H1 (cell line): ENCODE measurements at regions not wholly inside any gene's neighbourhood (a gene's known extent, or its start where the extent isn't known, plus 50 kb on each side); places are given as distances from the start of the nearest gene placed in this dataset.

ENCODE experiments used
- CTCF ChIA-PET: fragments of 300-600 bp; sonication (Branson Sonifier 250); formaldehyde crosslinking; loops from one replicate; lab custom pipeline; 2021; ENCODE audit not compliant: partially characterized antibody; lab: Charles Lee
- POLR2A ChIA-PET: fragments of 300-600 bp; sonication (Branson Sonifier 250); formaldehyde crosslinking; loops from one replicate; lab custom pipeline; 2021; ENCODE audit warnings: inconsistent platforms; ENCODE audit not compliant: partially characterized antibody; lab: Charles Lee
- DNase-seq, 2 experiments: peaks; one replicate each; pipeline versions ENCODE4 v3.0.0 to v3.0.0-alpha.2; 2010 to 2022; ENCODE audit warnings: low spot score in 2 of 2, low read depth in 1 of 2, mixed read lengths in 1 of 2
- FAIRE-seq: peaks from 2 replicates; lab custom pipeline; 2011; peaks lifted over from hg19 to GRCh38; lab: Jason Lieb, UNC
- H2AFZ ChIP-seq: 2 replicates; pipeline ENCODE4 v1.8.1; 2012; ENCODE audit warnings: low read length, inconsistent platforms
- H2AK5ac ChIP-seq: 2 replicates; pipeline ENCODE4 v1.6.1; 2013; ENCODE audit warnings: low read depth, low read length
- H2BK120ac ChIP-seq: replicated peaks from 2 replicates; pipeline ENCODE3; 2013; ENCODE audit warnings: low read depth, low read length, inconsistent platforms
- H2BK12ac ChIP-seq: 2 replicates; pipeline ENCODE4 v1.6.1; 2013; ENCODE audit warnings: low read depth, low read length
- H2BK15ac ChIP-seq: 2 replicates; pipeline ENCODE4 v1.6.1; 2013; ENCODE audit warnings: low read length
- H2BK20ac ChIP-seq: 2 replicates; pipeline ENCODE4 v1.6.1; 2013; ENCODE audit warnings: low read length
- H2BK5ac ChIP-seq: 2 replicates; pipeline ENCODE4 v1.6.1; 2013; ENCODE audit warnings: low read depth, low read length
- H3K14ac ChIP-seq: 2 replicates; pipeline ENCODE4 v1.6.1; 2013; ENCODE audit warnings: inconsistent platforms; ENCODE audit not compliant: insufficient read length
- H3K18ac ChIP-seq: 2 replicates; pipeline ENCODE4 v1.6.1; 2013; ENCODE audit warnings: low read length; ENCODE audit errors: extremely low read depth
- H3K23ac ChIP-seq: 2 replicates; pipeline ENCODE4 v1.6.1; 2013; ENCODE audit warnings: inconsistent platforms; ENCODE audit not compliant: insufficient read length
- H3K23me2 ChIP-seq: 2 replicates; pipeline ENCODE4 v1.6.1; 2013; ENCODE audit warnings: low read depth, low read length
- H3K27ac ChIP-seq: 2 replicates; pipeline ENCODE4 v1.6.1; 2011; ENCODE audit warnings: low read depth, low read length, inconsistent platforms
- H3K27me3 ChIP-seq, 4 experiments: replicated peaks in 1 of 4; 1 replicate in 1 of 4; 2 replicates in 3 of 4; pipeline versions ENCODE4 v1.6.1 to v1.8.1; 2011 to 2013; ENCODE audit warnings: low read length in 3 of 4, mild to moderate bottlenecking in 3 of 4, inconsistent platforms in 2 of 4, mixed read lengths in 2 of 4, moderate library complexity in 1 of 4; ENCODE audit not compliant: control insufficient read depth in 3 of 4, insufficient read depth in 3 of 4; ENCODE audit errors: extremely low read depth in 1 of 4
- H3K36me3 ChIP-seq, 4 experiments: 2 replicates each; pipeline versions ENCODE4 v1.6.1 to v1.8.1; 2011 to 2013; ENCODE audit warnings: mild to moderate bottlenecking in 4 of 4, low read length in 3 of 4, moderate library complexity in 2 of 4, control low read depth in 1 of 4, inconsistent platforms in 1 of 4; ENCODE audit not compliant: insufficient read depth in 4 of 4, control insufficient read depth in 2 of 4
- H3K4ac ChIP-seq: replicated peaks from 2 replicates; pipeline ENCODE3; 2013; ENCODE audit warnings: low read length, low read depth, mixed read lengths, inconsistent platforms; ENCODE audit not compliant: insufficient read length
- H3K4me1 ChIP-seq, 4 experiments: replicated peaks in 1 of 4; 1 replicate in 1 of 4; 2 replicates in 3 of 4; pipeline versions ENCODE4 v1.6.1 to v1.8.1; 2011 to 2013; ENCODE audit warnings: low read length in 3 of 4, inconsistent platforms in 2 of 4, mixed read lengths in 1 of 4; ENCODE audit not compliant: insufficient read depth in 4 of 4, control insufficient read depth in 3 of 4
- H3K4me2 ChIP-seq, 2 experiments: 2 replicates each; pipeline versions ENCODE4 v1.6.1 to v1.8.1; 2011 to 2013; ENCODE audit warnings: low read depth in 2 of 2, low read length in 2 of 2, control low read depth in 1 of 2, inconsistent platforms in 1 of 2, mild to moderate bottlenecking in 1 of 2; ENCODE audit not compliant: insufficient read depth in 1 of 2
- H3K4me3 ChIP-seq, 4 experiments: fragments of 200-600, 300-600 bp in 1 of 4; sonication (generic), shearing (Covaris generic), sonication (Bioruptor Twin) in 1 of 4; 2 replicates each; pipeline versions ENCODE4 v1.5.1 to v1.8.1; 2011 to 2016; ENCODE audit warnings: low read length in 4 of 4, low read depth in 3 of 4, control low read depth in 2 of 4, inconsistent platforms in 2 of 4, mild to moderate bottlenecking in 2 of 4, mixed read lengths in 1 of 4, moderate library complexity in 1 of 4; ENCODE audit not compliant: insufficient read depth in 2 of 4; ENCODE audit errors: extremely low read depth in 1 of 4
- H3K56ac ChIP-seq: replicated peaks from 2 replicates; pipeline ENCODE3; 2013; ENCODE audit warnings: low read depth, mild to moderate bottlenecking, mixed read lengths, low read length, inconsistent platforms; ENCODE audit not compliant: insufficient read length
- H3K79me1 ChIP-seq: 2 replicates; pipeline ENCODE4 v1.6.1; 2013; ENCODE audit warnings: low read depth, low read length, control low read depth
- H3K79me2 ChIP-seq, 2 experiments: 2 replicates each; pipeline versions ENCODE4 v1.6.1 to v1.8.1; 2012 to 2013; ENCODE audit warnings: low read length in 2 of 2, mild to moderate bottlenecking in 2 of 2, inconsistent platforms in 1 of 2; ENCODE audit not compliant: insufficient read depth in 2 of 2, control insufficient read depth in 1 of 2
- H3K9ac ChIP-seq, 4 experiments: replicated peaks in 1 of 4; 1 replicate in 1 of 4; 2 replicates in 3 of 4; pipeline versions ENCODE4 v1.6.1 to v1.8.1; 2011 to 2013; ENCODE audit warnings: low read depth in 3 of 4, low read length in 3 of 4, control low read depth in 2 of 4, mild to moderate bottlenecking in 2 of 4, moderate library complexity in 2 of 4, inconsistent platforms in 1 of 4; ENCODE audit errors: extremely low read depth in 1 of 4
- H3K9me3 ChIP-seq, 2 experiments: 2 replicates each; pipeline versions ENCODE4 v1.6.1 to v1.8.1; 2012 to 2013; ENCODE audit warnings: mild to moderate bottlenecking in 2 of 2, moderate library complexity in 2 of 2, control low read depth in 1 of 2, inconsistent platforms in 1 of 2, low read depth in 1 of 2, low read length in 1 of 2, mixed read lengths in 1 of 2; ENCODE audit not compliant: insufficient read depth in 2 of 2
- H4K20me1 ChIP-seq, 2 experiments: replicated peaks in 1 of 2; 2 replicates each; pipeline versions ENCODE3 to v1.8.1; 2011 to 2013; ENCODE audit warnings: inconsistent platforms in 2 of 2, low read length in 2 of 2, mild to moderate bottlenecking in 1 of 2; ENCODE audit not compliant: insufficient read depth in 2 of 2, control insufficient read depth in 1 of 2
- H4K5ac ChIP-seq: 2 replicates; pipeline ENCODE4 v1.6.1; 2013; ENCODE audit warnings: low read length, low read depth, mixed read lengths, inconsistent platforms; ENCODE audit not compliant: insufficient read length
- H4K8ac ChIP-seq: 2 replicates; pipeline ENCODE4 v1.8.0; 2013; ENCODE audit warnings: mild to moderate bottlenecking, moderate library complexity, low read length, inconsistent platforms; ENCODE audit not compliant: insufficient read depth; ENCODE audit errors: extremely low read depth
- H4K91ac ChIP-seq: replicated peaks from 2 replicates; pipeline ENCODE3; 2013; ENCODE audit warnings: low read length, mixed read lengths, inconsistent platforms; ENCODE audit not compliant: insufficient read length
- BACH1 ChIP-seq: IDR thresholded peaks from 2 replicates; pipeline ENCODE4 v1.6.1; 2012; ENCODE audit warnings: low read length, improper control_type of control experiment
- CHD1 ChIP-seq: IDR thresholded peaks from 2 replicates; pipeline ENCODE4 v1.6.1; 2012; ENCODE audit warnings: low read depth, low read length, improper control_type of control experiment
- EGR1 ChIP-seq: IDR thresholded peaks from 2 replicates; pipeline ENCODE4 v1.6.1; 2011; ENCODE audit warnings: low read depth, low read length, borderline replicate concordance
- GABPA ChIP-seq: IDR thresholded peaks from 2 replicates; pipeline ENCODE4 v1.6.1; 2011; ENCODE audit warnings: mild to moderate bottlenecking, low read length, moderate library complexity, borderline replicate concordance; ENCODE audit not compliant: insufficient read depth
- KDM1A ChIP-seq: fragments of 200-600, 300-600 bp; sonication (generic); IDR thresholded peaks from 2 replicates; pipeline ENCODE4 v1.7.1; 2016; ENCODE audit warnings: mild to moderate bottlenecking, low read length, borderline replicate concordance
- MAFK ChIP-seq: IDR thresholded peaks from 2 replicates; pipeline ENCODE4 v1.6.1; 2012; ENCODE audit warnings: low read depth, mild to moderate bottlenecking, improper control_type of control experiment, low read length
- RFX5 ChIP-seq: IDR thresholded peaks from 2 replicates; pipeline ENCODE4 v1.6.1; 2011; ENCODE audit warnings: low read depth, low read length, improper control_type of control experiment, borderline replicate concordance
- RNF2 ChIP-seq: fragments of 200-900, 300-1000 bp; sonication (generic); IDR thresholded peaks from 2 replicates; pipeline ENCODE4 v1.7.1; 2016; ENCODE audit warnings: borderline replicate concordance, low read depth, mild to moderate bottlenecking, antibody characterized with exemption, low read length; ENCODE audit not compliant: poor library complexity, severe bottlenecking; ENCODE audit errors: missing control alignments
- SAP30 ChIP-seq: fragments of 300-600 bp; sonication (generic); IDR thresholded peaks from 2 replicates; pipeline ENCODE4 v1.7.1; 2012; ENCODE audit warnings: low read length, moderate library complexity, mild to moderate bottlenecking, inconsistent platforms; ENCODE audit not compliant: insufficient read depth, insufficient replicate concordance
- SIX5 ChIP-seq: IDR thresholded peaks from 2 replicates; pipeline ENCODE4 v1.6.1; 2011; ENCODE audit warnings: mild to moderate bottlenecking, low read depth, low read length
- YY1 ChIP-seq: IDR thresholded peaks from 2 replicates; pipeline ENCODE4 v1.6.1; 2011; ENCODE audit warnings: low read depth, mild to moderate bottlenecking, low read length
- TF ChIP-seq, protein P1 (sequence below): IDR thresholded peaks from 2 replicates; pipeline ENCODE4 v1.6.1; 2012; ENCODE audit warnings: low read length, inconsistent platforms
- TF ChIP-seq, protein P2 (sequence below): IDR thresholded peaks from 2 replicates; pipeline ENCODE4 v1.6.1; 2011; ENCODE audit warnings: low read depth, mild to moderate bottlenecking, low read length; ENCODE audit not compliant: insufficient read depth

DNA sequence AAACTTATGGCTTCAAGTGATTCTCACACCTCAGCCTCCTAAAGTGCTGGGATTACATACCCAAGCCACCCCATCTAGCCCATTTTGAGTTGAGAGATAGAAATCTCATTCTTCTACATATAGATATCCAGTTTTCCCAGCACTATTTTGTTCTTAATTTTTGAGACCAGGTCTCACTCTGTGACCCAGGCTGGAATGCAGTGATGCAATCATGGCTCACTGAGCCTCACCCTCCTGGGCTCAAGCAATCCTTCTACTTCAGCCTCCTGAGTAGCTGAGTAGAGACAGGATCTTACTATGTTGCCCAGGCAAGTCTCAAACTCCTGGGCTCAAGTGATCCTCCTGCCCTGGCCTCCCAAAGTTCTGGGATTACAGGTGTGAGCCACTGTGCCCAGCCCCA, 60.9 kb upstream of the CTNNA1 start:
- Histone ChIP-seq H4K91ac (no peak overlapping the region), H3K23me2 (no peaks in the 10 kb centered on the region), H2BK20ac (no peak overlapping the region), H3K79me1 (no peaks in the 10 kb centered on the region), H3K9ac (no peak overlapping the region), H3K4me3 (no peak overlapping the region), H3K27me3 (no peaks in the 10 kb centered on the region; a peak in 1 of 7 replicates), H3K14ac (no peak overlapping the region), H2BK120ac (no peak overlapping the region), H3K4ac (no peak overlapping the region), H3K4me1 (no peaks in the 10 kb centered on the region), H2BK5ac (no peak overlapping the region), H3K56ac (no peak overlapping the region), H2BK12ac (no peak overlapping the region), H4K8ac (no peak overlapping the region), H2BK15ac (no peak overlapping the region), H3K79me2 (no peaks in the 10 kb centered on the region), H4K20me1 (no peaks in the 10 kb centered on the region), H3K23ac (no peak overlapping the region), H4K5ac (no peak overlapping the region), H3K4me2 (no peak overlapping the region), H3K27ac (no peak overlapping the region), H3K36me3 (no peaks in the 10 kb centered on the region), H2AK5ac (no peak overlapping the region), H3K18ac (no peak overlapping the region), H3K9me3 (no peaks in the 10 kb centered on the region), H2AFZ (no peak overlapping the region)
- ChIA-PET POLR2A (no interaction called here), CTCF (no interaction called here)
- DNase-seq (no peak), FAIRE-seq (no peak)
- TF ChIP-seq RFX5 (no peak), GABPA (no peak), YY1 (no peak), RNF2 (no peak), MAFK (no peak), EGR1 (no peak), SAP30 (no peak), SIX5 (no peak), BACH1 (no peak), CHD1 (no peak), KDM1A (no peak)
- TF ChIP-seq, protein P1, sequence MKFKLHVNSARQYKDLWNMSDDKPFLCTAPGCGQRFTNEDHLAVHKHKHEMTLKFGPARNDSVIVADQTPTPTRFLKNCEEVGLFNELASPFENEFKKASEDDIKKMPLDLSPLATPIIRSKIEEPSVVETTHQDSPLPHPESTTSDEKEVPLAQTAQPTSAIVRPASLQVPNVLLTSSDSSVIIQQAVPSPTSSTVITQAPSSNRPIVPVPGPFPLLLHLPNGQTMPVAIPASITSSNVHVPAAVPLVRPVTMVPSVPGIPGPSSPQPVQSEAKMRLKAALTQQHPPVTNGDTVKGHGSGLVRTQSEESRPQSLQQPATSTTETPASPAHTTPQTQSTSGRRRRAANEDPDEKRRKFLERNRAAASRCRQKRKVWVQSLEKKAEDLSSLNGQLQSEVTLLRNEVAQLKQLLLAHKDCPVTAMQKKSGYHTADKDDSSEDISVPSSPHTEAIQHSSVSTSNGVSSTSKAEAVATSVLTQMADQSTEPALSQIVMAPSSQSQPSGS, result no peak
- TF ChIP-seq, protein P2, sequence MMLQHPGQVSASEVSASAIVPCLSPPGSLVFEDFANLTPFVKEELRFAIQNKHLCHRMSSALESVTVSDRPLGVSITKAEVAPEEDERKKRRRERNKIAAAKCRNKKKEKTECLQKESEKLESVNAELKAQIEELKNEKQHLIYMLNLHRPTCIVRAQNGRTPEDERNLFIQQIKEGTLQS, result no peak
